ENCODE measurements at regions not wholly inside any gene's neighbourhood (a gene's known extent, or its start where the extent isn't known, plus 50 kb on each side); places are given as distances from the start of the nearest gene placed in this dataset.

GRCh38 chrX:8906299-8906938 is 105.2 kb upstream of the FAM9A start:
- intact Hi-C loops (cut with DNase I), result no loop called here
- peaks cover 2% of the 10 kb centered on the region for H3K27me3 ChIP-seq (ENCODE audit: control insufficient read depth, insufficient read depth, low read length)
- no peak for TF ChIP-seq CTCF (IDR thresholded peaks at IDR 0.05; ENCODE audit: borderline replicate concordance, extremely low read depth, insufficient read depth)
- no peaks in the 10 kb centered on the region for H3K4me1 ChIP-seq (ENCODE audit: control insufficient read depth in 2 of 3, insufficient read depth in 2 of 3, low read depth in 1 of 3, low read length in 3 of 3)
- no peaks in the 10 kb centered on the region for H3K9me3 ChIP-seq (ENCODE audit: control insufficient read depth in 2 of 3, insufficient read depth in 1 of 3, low read length in 3 of 3)
- H3K27ac ChIP-seq (ENCODE audit: low read depth in 2 of 2, low read length in 2 of 2), result no peak overlapping the region
- no peak overlapping the region for H3K4me3 ChIP-seq (ENCODE audit: low read length in 3 of 3)
- FAIRE-seq (no peak), DNase-seq (peak in 3 of 5 donors; percentile 20 to 40 (median 22))
- no peaks in the 10 kb centered on the region for H3K36me3 ChIP-seq (ENCODE audit: control insufficient read depth in 2 of 3, insufficient read depth in 3 of 3, low read length in 3 of 3)
- no peak overlapping the region for H3K9ac ChIP-seq (ENCODE audit: low read length in 3 of 3)

GRCh38 chrX:8897259-8897658 is 96.1 kb upstream of the FAM9A start:
- no peak for FAIRE-seq
- Histone ChIP-seq H3K27me3 (ENCODE audit: control insufficient read depth, insufficient read depth, low read length) (no peaks in the 10 kb centered on the region), H3K4me1 (ENCODE audit: control insufficient read depth in 2 of 3, insufficient read depth in 2 of 3, low read depth in 1 of 3, low read length in 3 of 3) (no peaks in the 10 kb centered on the region), H3K4me3 (ENCODE audit: low read length in 3 of 3) (no peak overlapping the region), H3K36me3 (ENCODE audit: control insufficient read depth in 2 of 3, insufficient read depth in 3 of 3, low read length in 3 of 3) (no peaks in the 10 kb centered on the region), H3K9ac (ENCODE audit: low read length in 3 of 3) (no peak overlapping the region), H3K9me3 (ENCODE audit: control insufficient read depth in 2 of 3, insufficient read depth in 1 of 3, low read length in 3 of 3) (no peaks in the 10 kb centered on the region), H3K27ac (ENCODE audit: low read depth in 2 of 2, low read length in 2 of 2) (no peak overlapping the region)
- no peak for DNase-seq
- intact Hi-C loops (cut with DNase I), result no loop called here
- TF ChIP-seq CTCF (IDR thresholded peaks at IDR 0.05; ENCODE audit: borderline replicate concordance, extremely low read depth, insufficient read depth), result no peak

- H3K4me1 ChIP-seq (ENCODE audit: control insufficient read depth in 2 of 3, insufficient read depth in 2 of 3, low read depth in 1 of 3, low read length in 3 of 3), result no peaks in the 10 kb centered on the region
- H3K27me3 ChIP-seq (ENCODE audit: control insufficient read depth, insufficient read depth, low read length), result peaks cover 2% of the 10 kb centered on the region
- FAIRE-seq, result no peak
- H3K9ac ChIP-seq (ENCODE audit: low read length in 3 of 3), result no peak overlapping the region
- H3K36me3 ChIP-seq (ENCODE audit: control insufficient read depth in 2 of 3, insufficient read depth in 3 of 3, low read length in 3 of 3), result no peaks in the 10 kb centered on the region
- H3K4me3 ChIP-seq (ENCODE audit: low read length in 3 of 3), result no peak overlapping the region
- H3K9me3 ChIP-seq (ENCODE audit: control insufficient read depth in 2 of 3, insufficient read depth in 1 of 3, low read length in 3 of 3), result no peaks in the 10 kb centered on the region
- no peak overlapping the region for H3K27ac ChIP-seq (ENCODE audit: low read depth in 2 of 2, low read length in 2 of 2)
- DNase-seq, result no peak
- intact Hi-C loops (cut with DNase I), result no loop called here
- TF ChIP-seq CTCF (IDR thresholded peaks at IDR 0.05; ENCODE audit: borderline replicate concordance, extremely low read depth, insufficient read depth), result no peak
These were observed 89.6 kb upstream of the FAM9A start for GRCh38 chrX:8890794-8891193.

GRCh38 chrX:8887004-8887403 is 85.8 kb upstream of the FAM9A start:
- H3K9me3 ChIP-seq (ENCODE audit: control insufficient read depth in 2 of 3, insufficient read depth in 1 of 3, low read length in 3 of 3), result no peaks in the 10 kb centered on the region
- H3K4me1 ChIP-seq (ENCODE audit: control insufficient read depth in 2 of 3, insufficient read depth in 2 of 3, low read depth in 1 of 3, low read length in 3 of 3), result no peaks in the 10 kb centered on the region
- no peak for TF ChIP-seq CTCF (IDR thresholded peaks at IDR 0.05; ENCODE audit: borderline replicate concordance, extremely low read depth, insufficient read depth)
- FAIRE-seq, result no peak
- no peaks in the 10 kb centered on the region for H3K36me3 ChIP-seq (ENCODE audit: control insufficient read depth in 2 of 3, insufficient read depth in 3 of 3, low read length in 3 of 3)
- no peak overlapping the region for H3K9ac ChIP-seq (ENCODE audit: low read length in 3 of 3)
- H3K27ac ChIP-seq (ENCODE audit: low read depth in 2 of 2, low read length in 2 of 2), result no peak overlapping the region
- no peak for DNase-seq
- H3K27me3 ChIP-seq (ENCODE audit: control insufficient read depth, insufficient read depth, low read length), result peaks cover 2% of the 10 kb centered on the region
- intact Hi-C loops (cut with DNase I), result no loop called here
- H3K4me3 ChIP-seq (ENCODE audit: low read length in 3 of 3), result no peak overlapping the region
